Smooth muscle cell (in vitro differentiated cells): ENCODE measurements at regions not wholly inside any gene's neighbourhood (a gene's known extent, or its start where the extent isn't known, plus 50 kb on each side); places are given as distances from the start of the nearest gene placed in this dataset.
"Not testable (repeated sequence)": the region's sequence is repeated elsewhere in the genome, so short reads cannot be mapped to it uniquely, and the experiment has no call there.

Experiments used
- DNase-seq: peaks from one replicate; lab custom pipeline; 2025; ENCODE audit not compliant: unreplicated experiment; lab: John Stamatoyannopoulos, UW
- H2AFZ ChIP-seq: fragments of 200-600 bp; sonication (generic); 2 replicates; pipeline ENCODE4 v1.6.0; 2016; ENCODE audit warnings: antibody characterized with exemption, low read depth, mild to moderate bottlenecking
- H3F3A ChIP-seq: fragments of 200-600 bp; sonication (generic); 2 replicates; pipeline ENCODE4 v1.6.0; 2017; ENCODE audit warnings: antibody characterized with exemption, low read depth
- H3K27ac ChIP-seq: fragments of 200-600 bp; sonication (generic); 2 replicates; pipeline ENCODE4 v1.5.1; 2016; ENCODE audit warnings: low read depth, mild to moderate bottlenecking
- H3K27me3 ChIP-seq: fragments of 200-600 bp; sonication (generic); 2 replicates; pipeline ENCODE4 v1.6.1; 2016; ENCODE audit warnings: low read depth, mild to moderate bottlenecking
- H3K36me3 ChIP-seq: fragments of 200-600 bp; sonication (generic); 2 replicates; pipeline ENCODE4 v1.5.1; 2016; ENCODE audit warnings: low read depth
- H3K4me1 ChIP-seq: fragments of 200-600 bp; sonication (generic); 2 replicates; pipeline ENCODE4 v1.5.1; 2016; ENCODE audit warnings: low read depth
- H3K4me2 ChIP-seq: fragments of 200-600 bp; sonication (generic); 2 replicates; pipeline ENCODE4 v1.6.0; 2016; ENCODE audit warnings: mild to moderate bottlenecking
- H3K4me3 ChIP-seq: fragments of 200-600 bp; sonication (generic); 2 replicates; pipeline ENCODE4 v1.5.1; 2016; ENCODE audit warnings: mild to moderate bottlenecking
- H3K79me2 ChIP-seq: fragments of 200-600 bp; sonication (generic); 2 replicates; pipeline ENCODE4 v1.6.0; 2016; ENCODE audit warnings: low read depth, mild to moderate bottlenecking
- H3K9ac ChIP-seq: fragments of 200-600 bp; sonication (generic); 2 replicates; pipeline ENCODE4 v1.6.0; 2016; ENCODE audit warnings: low read depth
- H3K9me3 ChIP-seq: fragments of 200-600 bp; sonication (generic); replicated peaks from 2 replicates; pipeline ENCODE4 v1.5.1; 2016; ENCODE audit warnings: low read depth
- H4K20me1 ChIP-seq: fragments of 200-600 bp; sonication (generic); 2 replicates; pipeline ENCODE4 v1.6.0; 2016; ENCODE audit warnings: low read depth
- CTCF ChIP-seq: fragments of 200-600 bp; sonication (generic); IDR thresholded peaks from 2 replicates; pipeline ENCODE4 v1.5.1; 2017; ENCODE audit warnings: borderline replicate concordance, mild to moderate bottlenecking, antibody characterized with exemption; ENCODE audit not compliant: insufficient read depth, poor library complexity, severe bottlenecking
- WGBS: methylation state at CpG from one replicate; pipeline ENCODE4 v1.1.7; 2016; ENCODE audit warnings: low lambda C conversion rate; 5-methylcytosine and 5-hydroxymethylcytosine counted together

- H3K4me3 ChIP-seq = no peak overlapping the region
- H4K20me1 ChIP-seq = no peaks in the 10 kb centered on the region
- no peaks in the 10 kb centered on the region for H3K4me1 ChIP-seq
- H2AFZ ChIP-seq = no peak overlapping the region
- H3K9me3 ChIP-seq = no peaks in the 10 kb centered on the region
- H3K36me3 ChIP-seq = no peaks in the 10 kb centered on the region
- no peaks in the 10 kb centered on the region for H3K79me2 ChIP-seq
- no peak for TF ChIP-seq CTCF
- no peaks in the 10 kb centered on the region for H3F3A ChIP-seq
- no peaks in the 10 kb centered on the region for H3K27me3 ChIP-seq
- no peak overlapping the region for H3K9ac ChIP-seq
- 100% methylated on average over 1 of the region's 1 CpG for WGBS
- H3K27ac ChIP-seq = no peak overlapping the region
- no peak for DNase-seq
- no peak overlapping the region for H3K4me2 ChIP-seq
Observed at GRCh38 chr2:44060990-44061389, 65.2 kb upstream of the LRPPRC start.

- no peak overlapping the region for H3K27ac ChIP-seq
- H4K20me1 ChIP-seq = no peaks in the 10 kb centered on the region
- H3F3A ChIP-seq = no peaks in the 10 kb centered on the region
- H3K36me3 ChIP-seq = no peaks in the 10 kb centered on the region
- H3K79me2 ChIP-seq = no peaks in the 10 kb centered on the region
- no peaks in the 10 kb centered on the region for H3K9me3 ChIP-seq
- H3K4me2 ChIP-seq = no peak overlapping the region
- no peak for DNase-seq
- H3K9ac ChIP-seq = no peak overlapping the region
- no peak overlapping the region for H3K4me3 ChIP-seq
- no peak for TF ChIP-seq CTCF
- H3K4me1 ChIP-seq = no peaks in the 10 kb centered on the region
- no peaks in the 10 kb centered on the region for H3K27me3 ChIP-seq
- WGBS = 93% methylated on average over 14 of the region's 15 CpGs
- H2AFZ ChIP-seq = no peak overlapping the region
Observed at GRCh38 chr2:44061469-44061868, 65.7 kb upstream of the LRPPRC start.

- no peak overlapping the region for H3K4me2 ChIP-seq
- no peaks in the 10 kb centered on the region for H3F3A ChIP-seq
- WGBS = 77% methylated on average over 7 of the region's 7 CpGs
- no peaks in the 10 kb centered on the region for H4K20me1 ChIP-seq
- no peaks in the 10 kb centered on the region for H3K36me3 ChIP-seq
- DNase-seq = no peak
- H3K27ac ChIP-seq = no peak overlapping the region
- H2AFZ ChIP-seq = no peak overlapping the region
- no peak overlapping the region for H3K4me3 ChIP-seq
- no peak overlapping the region for H3K9ac ChIP-seq
- H3K27me3 ChIP-seq = no peaks in the 10 kb centered on the region
- TF ChIP-seq CTCF = no peak
- H3K79me2 ChIP-seq = no peaks in the 10 kb centered on the region
- no peaks in the 10 kb centered on the region for H3K9me3 ChIP-seq
- H3K4me1 ChIP-seq = no peaks in the 10 kb centered on the region
Observed at GRCh38 chr2:44061876-44062275, 66.1 kb upstream of the LRPPRC start.

- WGBS = 72% methylated on average over 4 of the region's 4 CpGs
- H3K36me3 ChIP-seq = no peaks in the 10 kb centered on the region
- no peaks in the 10 kb centered on the region for H3K4me1 ChIP-seq
- no peak overlapping the region for H3K27ac ChIP-seq
- H2AFZ ChIP-seq = no peak overlapping the region
- no peak overlapping the region for H3K9ac ChIP-seq
- H3F3A ChIP-seq = no peaks in the 10 kb centered on the region
- H3K4me2 ChIP-seq = no peak overlapping the region
- no peaks in the 10 kb centered on the region for H3K79me2 ChIP-seq
- no peak overlapping the region for H3K4me3 ChIP-seq
- no peak for TF ChIP-seq CTCF
- H3K9me3 ChIP-seq = no peaks in the 10 kb centered on the region
- no peaks in the 10 kb centered on the region for H4K20me1 ChIP-seq
- H3K27me3 ChIP-seq = no peaks in the 10 kb centered on the region
- no peak for DNase-seq
Observed at GRCh38 chr2:44063033-44063432, 67.2 kb upstream of the LRPPRC start.

GRCh38 chr2:44064281-44064680, 68.5 kb upstream of the LRPPRC start:
- H4K20me1 ChIP-seq, H2AFZ ChIP-seq, H3K4me2 ChIP-seq, H3K79me2 ChIP-seq, H3F3A ChIP-seq, H3K4me1 ChIP-seq, DNase-seq, H3K9me3 ChIP-seq, H3K27me3 ChIP-seq, H3K36me3 ChIP-seq, H3K9ac ChIP-seq, H3K4me3 ChIP-seq, H3K27ac ChIP-seq: not testable (repeated sequence)
- WGBS = 90% methylated on average over 6 of the region's 6 CpGs
